Rectal smooth muscle tissue (tissue), 1 donor: ENCODE measurements at regions not wholly inside any gene's neighbourhood (a gene's known extent, or its start where the extent isn't known, plus 50 kb on each side); places are given as distances from the start of the nearest gene placed in this dataset.

Experiments
- H3K27ac ChIP-seq: one replicate; pipeline ENCODE4 v1.7.0; 2013; ENCODE audit warnings: low read depth, low read length, inconsistent platforms
- H3K27me3 ChIP-seq: one replicate; pipeline ENCODE4 v1.7.0; 2013; ENCODE audit warnings: low read length; ENCODE audit not compliant: control insufficient read depth, insufficient read depth
- H3K36me3 ChIP-seq: one replicate; pipeline ENCODE4 v1.7.0; 2013; ENCODE audit warnings: low read length; ENCODE audit not compliant: control insufficient read depth, insufficient read depth
- H3K4me1 ChIP-seq: one replicate; pipeline ENCODE4 v1.7.0; 2013; ENCODE audit warnings: low read length; ENCODE audit not compliant: control insufficient read depth, insufficient read depth
- H3K4me3 ChIP-seq: one replicate; pipeline ENCODE4 v1.7.0; 2013; ENCODE audit warnings: low read length
- H3K9ac ChIP-seq: one replicate; pipeline ENCODE4 v1.7.0; 2013; ENCODE audit warnings: low read length

DNA sequence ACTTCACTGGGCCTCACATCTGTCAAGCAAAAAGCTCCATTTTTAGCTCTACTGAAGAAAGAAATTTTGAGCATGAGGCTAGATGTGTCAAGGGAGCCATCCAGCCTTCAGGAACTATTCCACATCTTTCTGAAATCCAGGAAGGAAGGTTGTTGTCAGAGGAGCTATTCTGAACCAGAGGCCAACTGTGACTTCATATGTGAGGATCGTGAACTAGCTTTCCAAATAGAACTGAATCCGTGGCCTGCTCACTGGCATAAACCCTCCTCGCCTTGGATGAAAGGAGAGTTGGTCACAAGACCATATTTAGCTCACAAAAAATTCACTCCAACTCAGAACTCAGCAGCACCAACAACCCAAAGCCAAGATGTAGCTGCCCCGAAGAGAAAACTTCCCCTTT, 195.8 kb downstream of the FOXO1 start:
- no peak overlapping the region for H3K9ac ChIP-seq
- H3K27me3 ChIP-seq, result no peaks in the 10 kb centered on the region
- no peaks in the 10 kb centered on the region for H3K4me1 ChIP-seq
- no peak overlapping the region for H3K4me3 ChIP-seq
- H3K36me3 ChIP-seq, result no peaks in the 10 kb centered on the region
- H3K27ac ChIP-seq, result no peak overlapping the region

DNA sequence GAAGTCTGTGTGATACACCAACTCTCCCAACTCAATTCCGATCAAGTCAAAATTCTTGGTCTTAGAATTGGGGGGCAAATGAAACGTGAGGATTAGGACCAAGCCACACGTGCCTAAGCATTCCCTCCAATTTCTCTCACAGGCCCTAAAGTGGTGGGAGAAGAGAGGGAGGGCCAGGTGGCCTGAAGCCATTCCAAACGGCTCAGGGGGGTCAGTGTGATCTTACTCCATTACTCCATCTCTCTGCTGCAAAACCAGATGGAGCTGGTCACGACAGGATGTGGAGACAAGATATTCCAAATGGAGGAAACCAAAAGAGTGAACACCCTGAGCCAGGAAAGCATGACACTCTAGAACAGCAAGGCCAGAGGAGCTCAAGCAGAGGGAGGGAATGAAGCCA, 195.4 kb downstream of the FOXO1 start:
- Histone ChIP-seq H3K36me3 (no peaks in the 10 kb centered on the region), H3K9ac (no peak overlapping the region), H3K27me3 (no peaks in the 10 kb centered on the region), H3K4me3 (no peak overlapping the region), H3K4me1 (no peaks in the 10 kb centered on the region), H3K27ac (no peak overlapping the region)

DNA sequence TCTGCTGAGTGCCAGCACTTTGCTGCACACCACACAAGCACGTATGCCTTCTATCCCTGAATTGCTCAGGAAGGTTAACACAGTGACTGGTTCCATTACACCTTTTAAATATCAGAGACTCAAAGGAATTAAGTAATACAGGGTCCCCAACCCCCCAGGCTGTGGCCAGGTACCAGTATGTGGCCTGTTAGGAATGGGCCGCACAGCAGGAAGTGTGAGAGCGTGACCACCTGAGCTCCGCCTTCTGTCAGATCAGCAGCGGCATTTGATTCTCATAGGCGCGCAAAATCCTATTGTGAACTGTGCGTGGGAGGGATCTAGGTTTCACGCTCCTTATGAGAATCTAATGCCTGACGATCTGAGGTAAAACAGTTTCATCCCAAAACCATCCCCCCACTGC, 194.5 kb downstream of the FOXO1 start:
- Histone ChIP-seq H3K4me1 (peaks cover 5% of the 10 kb centered on the region), H3K9ac (no peak overlapping the region), H3K27me3 (no peaks in the 10 kb centered on the region), H3K27ac (no peak overlapping the region), H3K36me3 (no peaks in the 10 kb centered on the region), H3K4me3 (no peak overlapping the region)

DNA sequence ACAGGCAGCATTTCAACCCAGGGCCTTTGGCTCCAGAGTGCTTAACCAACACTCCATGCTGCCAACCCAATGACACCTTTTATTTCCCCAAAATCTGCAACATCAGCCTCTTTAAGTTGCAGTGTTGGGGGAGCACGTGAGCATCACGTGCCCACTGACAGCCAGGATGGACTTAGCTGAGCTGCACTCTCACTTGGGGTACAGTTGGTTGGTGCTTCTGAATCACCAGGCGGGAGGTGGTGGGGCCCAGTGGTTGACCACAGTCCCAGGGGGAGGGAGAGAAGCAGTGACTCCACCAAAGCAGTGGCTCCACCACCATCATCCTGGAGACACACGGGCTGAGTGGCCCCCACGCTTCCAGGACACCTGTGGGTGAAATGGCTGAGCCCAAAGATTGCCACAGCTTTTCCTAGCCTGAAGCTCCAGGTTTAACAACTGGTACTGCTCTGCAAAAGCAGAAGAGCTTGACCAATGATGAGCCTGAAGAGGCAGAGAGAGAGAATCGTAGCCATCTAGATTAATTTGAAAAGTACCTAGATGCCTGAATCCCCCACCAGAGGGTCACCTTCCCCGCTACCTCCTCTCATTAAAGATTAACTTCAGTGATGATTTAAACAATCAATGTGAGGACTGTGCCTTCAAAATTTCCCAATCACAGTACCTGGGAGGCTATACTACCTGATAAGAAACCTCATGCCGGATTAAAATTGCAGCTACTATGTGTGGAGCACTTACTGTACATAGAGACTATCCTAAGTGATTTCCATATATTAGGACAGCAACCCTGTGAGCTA, 193.8 kb downstream of the FOXO1 start:
- H3K9ac ChIP-seq, result no peak overlapping the region
- peaks cover 5% of the 10 kb centered on the region for H3K4me1 ChIP-seq
- no peaks in the 10 kb centered on the region for H3K27me3 ChIP-seq
- H3K4me3 ChIP-seq, result no peak overlapping the region
- no peak overlapping the region for H3K27ac ChIP-seq
- H3K36me3 ChIP-seq, result no peaks in the 10 kb centered on the region

DNA sequence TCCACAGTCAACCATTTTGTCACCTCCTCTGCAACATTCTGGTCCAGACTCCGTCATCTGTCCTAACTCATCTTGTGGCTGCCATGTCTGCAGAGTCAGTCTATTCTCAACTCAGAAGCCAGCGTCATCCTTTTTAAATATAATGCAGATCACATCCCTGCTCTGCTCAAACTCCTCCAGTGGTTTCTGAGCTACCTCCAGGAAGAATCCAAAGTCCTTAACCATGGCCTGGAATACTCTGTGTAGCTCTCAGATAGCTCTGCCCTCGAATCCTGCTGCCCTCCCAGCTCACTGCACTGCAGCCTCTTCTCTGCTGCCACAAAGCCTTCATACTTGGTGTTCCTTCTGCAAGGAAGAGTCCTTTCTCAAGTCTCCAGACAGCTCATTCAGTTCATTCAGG, 190.8 kb downstream of the FOXO1 start:
- Histone ChIP-seq H3K27ac (no peak overlapping the region), H3K27me3 (no peaks in the 10 kb centered on the region), H3K4me3 (no peak overlapping the region), H3K9ac (no peak overlapping the region), H3K36me3 (no peaks in the 10 kb centered on the region), H3K4me1 (peaks cover 5% of the 10 kb centered on the region)

DNA sequence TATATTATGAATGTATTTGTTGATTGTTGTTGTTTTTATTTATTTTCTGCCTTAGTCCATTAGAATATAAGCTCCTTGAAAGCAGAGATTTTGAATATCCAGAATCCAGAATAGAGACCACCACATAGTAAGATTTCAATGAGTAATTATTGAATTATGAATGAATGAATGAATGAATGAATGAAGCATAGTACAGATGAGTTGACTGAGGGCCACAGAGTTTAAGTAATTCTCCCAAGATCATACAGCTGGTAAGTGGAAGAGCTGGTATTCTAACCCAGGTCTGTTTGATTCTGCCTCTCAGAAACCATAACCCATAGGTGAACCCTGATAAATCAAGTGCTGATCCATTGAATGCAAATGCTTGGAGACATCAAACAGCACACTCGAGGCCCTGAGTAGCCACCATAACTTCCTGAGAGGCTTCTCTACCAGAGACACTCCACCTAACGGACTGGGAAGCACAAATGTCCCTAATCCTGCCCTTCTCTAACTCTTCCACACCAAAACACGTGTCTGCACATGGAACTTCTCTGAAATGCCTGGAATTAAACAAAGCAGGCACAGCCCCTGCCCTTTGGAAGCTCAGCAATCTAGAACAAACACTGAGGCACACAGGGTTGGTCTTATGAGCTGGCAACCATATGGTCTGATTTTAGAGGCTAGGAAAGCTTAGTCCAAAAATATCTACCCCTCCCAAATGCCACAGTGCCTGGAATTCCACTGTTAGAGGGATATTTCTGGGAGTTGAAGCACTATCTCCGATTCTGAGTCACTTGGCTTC, 190.1 kb downstream of the FOXO1 start:
- Histone ChIP-seq H3K27ac (no peak overlapping the region), H3K4me3 (no peak overlapping the region), H3K27me3 (no peaks in the 10 kb centered on the region), H3K9ac (no peak overlapping the region), H3K4me1 (peaks cover 5% of the 10 kb centered on the region), H3K36me3 (no peaks in the 10 kb centered on the region)

DNA sequence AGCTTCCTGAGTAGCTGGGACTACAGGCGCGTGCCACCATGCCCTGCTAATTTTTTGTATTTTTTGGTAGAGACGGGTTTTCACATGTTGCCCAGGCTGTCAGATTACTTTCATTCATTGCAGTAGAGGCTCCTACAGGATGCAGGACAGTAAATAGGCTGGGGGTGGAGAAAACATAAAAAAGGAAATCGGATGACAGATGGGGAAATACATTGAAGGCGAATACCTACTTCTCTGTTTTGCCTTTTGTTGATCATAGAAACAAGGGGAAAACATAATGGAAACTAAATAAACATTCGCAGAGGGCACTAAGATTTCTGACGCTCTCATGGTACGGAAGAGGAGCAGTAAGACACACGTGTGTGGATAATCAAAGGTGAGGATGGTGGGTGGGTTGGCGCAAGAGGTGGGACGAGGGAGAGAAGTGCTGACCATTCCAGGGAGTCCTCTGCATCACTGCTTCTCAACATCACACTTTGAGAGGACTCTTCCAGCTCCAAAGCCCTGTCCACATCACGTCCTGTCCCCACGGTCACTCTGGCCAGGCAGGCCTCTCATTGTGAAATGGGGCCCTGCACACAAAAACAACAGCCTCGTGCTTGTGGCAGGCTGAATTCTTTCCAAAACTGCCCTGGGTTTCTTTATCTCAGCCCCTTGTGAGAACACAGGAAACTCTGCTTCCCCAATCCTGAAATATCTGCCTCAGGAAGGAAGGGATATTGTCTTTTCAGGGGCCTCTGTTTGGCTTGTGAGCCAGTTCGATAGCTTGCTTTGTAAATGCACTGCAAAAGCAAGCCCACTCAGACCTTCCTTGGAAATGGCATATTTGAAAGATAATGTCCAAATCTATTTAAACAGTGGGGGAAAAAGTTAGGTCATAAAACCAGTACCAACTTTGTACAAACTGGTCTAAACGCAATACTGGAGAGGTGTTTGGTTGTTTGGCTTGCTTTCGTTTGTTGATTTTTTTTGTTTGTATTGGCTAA, 188.5 kb downstream of the FOXO1 start:
- no peaks in the 10 kb centered on the region for H3K27me3 ChIP-seq
- H3K9ac ChIP-seq, result no peak overlapping the region
- peaks cover 5% of the 10 kb centered on the region for H3K4me1 ChIP-seq

DNA sequence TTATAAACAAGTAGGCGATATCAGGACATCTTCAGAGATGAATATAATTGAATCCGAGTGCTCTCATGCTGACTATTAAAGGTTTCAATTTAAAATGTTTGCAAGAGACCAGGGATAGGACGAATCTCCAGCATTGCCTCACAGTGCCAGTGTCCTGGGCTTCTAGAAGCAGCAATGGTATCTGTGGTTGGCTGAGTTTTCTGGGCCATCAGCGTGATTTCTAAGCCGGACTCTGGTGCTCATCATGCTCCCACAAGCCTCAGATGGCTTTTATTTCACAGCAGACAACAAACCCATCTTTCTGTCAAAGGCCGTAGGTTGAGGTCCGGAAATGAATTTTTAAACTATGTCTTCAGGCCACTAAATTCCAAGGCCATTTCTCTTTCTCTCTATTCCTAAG, 187.7 kb downstream of the FOXO1 start:
- no peaks in the 10 kb centered on the region for H3K27me3 ChIP-seq
- no peak overlapping the region for H3K4me3 ChIP-seq
- H3K4me1 ChIP-seq, result peaks cover 5% of the 10 kb centered on the region
- H3K27ac ChIP-seq, result no peak overlapping the region
- no peak overlapping the region for H3K9ac ChIP-seq
- no peaks in the 10 kb centered on the region for H3K36me3 ChIP-seq

More for the DNA sequence above, 188.5 kb downstream of the FOXO1 start:
- Histone ChIP-seq H3K4me3 (no peak overlapping the region), H3K36me3 (no peaks in the 10 kb centered on the region), H3K27ac (no peak overlapping the region)

DNA sequence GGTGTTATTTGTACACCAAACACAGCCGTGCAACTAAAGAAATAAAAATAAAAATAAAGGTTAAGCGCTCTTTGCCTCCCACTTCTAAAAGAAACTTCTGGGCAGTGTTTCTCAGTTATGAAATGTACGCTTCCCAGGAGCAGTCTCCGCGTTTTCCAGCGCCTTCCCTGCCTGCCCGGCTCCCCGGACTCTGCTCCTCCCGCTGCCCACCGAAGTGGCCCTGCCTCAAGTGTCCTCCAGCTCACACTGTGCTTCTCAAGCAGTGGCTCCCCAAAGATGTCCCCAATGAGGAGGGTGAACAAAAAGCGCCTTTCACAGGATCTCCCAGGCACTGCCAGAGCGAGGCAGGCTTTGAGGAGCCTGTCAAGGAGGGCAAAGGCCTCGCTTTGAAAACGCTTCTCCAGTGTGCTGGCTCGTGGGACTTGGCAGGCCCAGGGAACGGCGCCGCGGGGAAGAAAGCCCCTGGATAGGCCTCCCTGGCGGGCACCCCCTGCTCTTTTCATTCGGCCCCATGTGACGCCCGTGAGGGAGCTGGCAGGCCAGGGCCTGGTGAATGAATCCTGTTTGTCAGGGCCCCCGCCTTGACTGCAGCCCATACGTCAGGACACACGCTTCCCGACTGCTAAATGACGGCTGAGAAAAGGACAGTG, 187.1 kb downstream of the FOXO1 start:
- no peak overlapping the region for H3K27ac ChIP-seq
- no peak overlapping the region for H3K4me3 ChIP-seq
- H3K27me3 ChIP-seq, result no peaks in the 10 kb centered on the region
- H3K9ac ChIP-seq, result no peak overlapping the region
- H3K36me3 ChIP-seq, result no peaks in the 10 kb centered on the region
- H3K4me1 ChIP-seq, result peaks cover 5% of the 10 kb centered on the region

DNA sequence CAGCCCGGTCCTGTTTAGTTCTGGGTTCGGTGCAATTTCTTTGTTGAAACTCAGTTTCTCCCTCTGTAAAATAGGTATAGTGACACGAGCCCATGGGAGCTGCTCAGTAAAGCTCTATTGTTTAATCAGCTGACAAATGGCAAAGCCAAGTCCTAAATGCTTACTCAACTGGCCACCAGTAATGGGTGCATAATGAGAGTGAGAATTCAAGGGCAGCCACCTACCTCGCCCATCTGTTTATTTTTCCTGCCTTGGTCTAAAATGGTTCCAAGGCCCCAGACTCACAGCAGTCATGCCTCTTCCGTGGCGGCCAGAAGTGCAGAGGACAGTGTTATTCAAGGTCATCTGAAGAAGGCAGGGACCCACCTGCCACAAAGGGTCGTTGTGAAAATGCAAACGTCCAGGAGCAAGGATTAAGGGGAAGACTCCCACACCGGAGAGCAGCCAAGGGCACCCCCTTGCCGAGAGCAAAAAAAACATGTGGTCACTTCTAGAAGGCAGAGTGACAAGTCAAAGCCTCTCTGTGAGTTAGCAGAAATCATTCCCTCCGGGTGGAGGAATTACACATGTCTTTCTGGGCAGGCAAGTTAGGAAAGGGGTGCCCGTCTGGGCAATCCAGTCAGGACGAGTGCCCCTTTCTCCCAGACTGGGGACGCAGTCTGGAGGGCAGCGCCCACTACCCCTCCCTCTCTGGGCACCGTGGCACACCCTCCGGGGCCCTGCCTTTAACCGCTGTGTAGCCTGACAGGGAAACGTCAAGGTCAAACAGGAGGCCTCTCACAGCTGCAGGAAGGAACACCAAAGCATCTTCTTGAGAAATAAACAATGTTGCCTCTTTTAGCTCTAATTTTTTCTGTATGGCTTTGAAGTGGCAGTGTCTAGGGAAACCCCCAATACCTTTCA, 186.2 kb downstream of the FOXO1 start:
- no peaks in the 10 kb centered on the region for H3K36me3 ChIP-seq
- H3K27me3 ChIP-seq, result no peaks in the 10 kb centered on the region
- no peak overlapping the region for H3K4me3 ChIP-seq
- peaks cover 5% of the 10 kb centered on the region for H3K4me1 ChIP-seq
- H3K27ac ChIP-seq, result no peak overlapping the region
- H3K9ac ChIP-seq, result no peak overlapping the region

DNA sequence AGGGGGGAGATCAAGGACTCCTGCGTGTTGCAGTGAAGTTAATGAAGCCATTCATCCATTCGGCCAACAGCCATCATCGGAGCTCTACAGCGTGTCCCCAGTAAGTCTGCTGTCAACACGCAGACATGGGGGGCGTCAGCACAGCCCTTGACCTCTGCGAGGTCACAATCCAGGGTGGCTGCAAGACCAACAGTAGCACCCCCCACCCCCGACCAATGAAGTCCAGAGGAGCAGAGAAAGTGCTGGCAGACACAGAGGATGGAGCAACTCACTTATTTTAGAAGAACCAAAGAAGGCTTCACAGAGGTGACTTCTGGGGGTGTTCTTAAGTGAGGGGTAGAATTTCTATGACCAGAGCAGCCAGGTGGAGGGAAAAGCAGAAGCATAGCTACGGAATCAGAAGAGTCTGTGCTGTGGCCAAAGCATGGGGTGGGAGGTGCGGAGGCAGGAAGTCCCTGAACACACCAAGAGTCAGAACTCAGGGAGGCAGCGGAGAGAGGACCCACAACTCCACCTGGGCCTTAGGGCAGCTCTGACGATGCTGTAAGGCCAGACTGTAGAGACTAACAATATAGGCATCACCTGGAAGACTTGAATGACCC, 185.4 kb downstream of the FOXO1 start:
- H3K27me3 ChIP-seq, result no peaks in the 10 kb centered on the region
- H3K36me3 ChIP-seq, result no peaks in the 10 kb centered on the region
- no peak overlapping the region for H3K27ac ChIP-seq
- H3K9ac ChIP-seq, result no peak overlapping the region
- H3K4me3 ChIP-seq, result no peak overlapping the region
- peaks cover 5% of the 10 kb centered on the region for H3K4me1 ChIP-seq
